Esophagus mucosa (tissue), 1 donor: ENCODE measurements at regions not wholly inside any gene's neighbourhood (a gene's known extent, or its start where the extent isn't known, plus 50 kb on each side); places are given as distances from the start of the nearest gene placed in this dataset.
"Not testable (repeated sequence)": the region's sequence is repeated elsewhere in the genome, so short reads cannot be mapped to it uniquely, and the experiment has no call there.

Source experiments
- ATAC-seq: fragments of 200-7000 bp; cut with Tn5 transposase; one replicate; pipeline ENCODE4 v1.9.1; 2020
- donor health status: DM: yes; HTN: yes; CAD: no.

DNA sequence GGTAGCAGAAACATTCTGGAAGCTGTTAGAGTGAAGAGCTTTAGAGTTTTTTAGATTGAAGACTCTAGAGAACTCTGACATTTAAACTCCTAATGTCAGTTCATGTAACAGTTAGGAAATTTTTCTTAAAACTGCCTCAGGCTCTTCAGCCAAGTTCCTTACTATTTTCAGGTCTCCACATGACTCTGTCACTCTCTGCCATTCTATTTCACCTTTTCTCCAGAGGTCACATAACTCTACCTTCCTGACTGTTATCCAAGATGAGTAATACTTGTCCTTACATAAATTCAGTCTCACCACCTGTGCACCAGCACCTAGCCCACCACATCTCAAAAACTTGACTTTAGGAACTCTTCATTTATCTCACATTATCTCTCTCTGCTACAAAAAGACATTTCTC lies 347.1 kb upstream of the CA10 start:
- ATAC-seq = no peak

DNA sequence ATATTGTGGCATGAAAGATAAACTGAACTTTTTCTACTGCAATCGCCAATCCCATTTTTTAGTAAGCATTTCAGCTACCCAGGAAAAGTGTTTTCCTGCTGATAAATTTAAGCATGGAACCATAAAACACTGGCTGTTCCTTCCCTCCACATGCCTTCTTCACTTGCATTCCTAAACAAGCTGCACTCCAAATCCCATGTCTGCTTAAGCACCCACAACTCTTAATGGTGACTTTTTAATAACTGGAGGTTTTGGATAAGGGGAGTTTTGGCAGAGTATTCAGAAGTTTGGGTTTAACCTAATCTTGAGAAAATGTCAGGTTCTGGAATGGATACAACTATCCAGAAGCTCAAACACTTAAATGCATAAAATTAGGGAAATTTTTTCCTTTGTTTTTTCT lies 345.6 kb upstream of the CA10 start:
- no peak for ATAC-seq

DNA sequence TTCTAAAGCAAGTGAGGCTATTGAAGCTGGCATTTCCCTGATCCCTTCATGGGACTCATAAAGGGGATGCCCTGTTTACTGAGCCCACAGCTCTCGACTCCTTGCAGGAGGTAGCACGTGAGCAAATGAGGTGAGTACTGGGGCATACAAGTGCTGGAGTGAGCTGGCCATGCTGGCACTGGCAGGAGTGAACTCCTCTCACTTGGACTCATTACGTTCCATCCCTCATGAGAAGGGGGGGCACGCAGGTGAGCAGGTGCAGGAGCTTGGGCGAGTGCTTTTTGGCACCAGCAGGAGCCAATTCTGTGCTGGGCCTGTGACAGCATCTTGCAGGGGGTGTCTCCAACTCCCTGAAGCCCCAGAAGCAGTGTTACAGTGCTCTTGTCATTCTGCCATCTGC lies 337.1 kb upstream of the CA10 start:
- ATAC-seq = no peak

DNA sequence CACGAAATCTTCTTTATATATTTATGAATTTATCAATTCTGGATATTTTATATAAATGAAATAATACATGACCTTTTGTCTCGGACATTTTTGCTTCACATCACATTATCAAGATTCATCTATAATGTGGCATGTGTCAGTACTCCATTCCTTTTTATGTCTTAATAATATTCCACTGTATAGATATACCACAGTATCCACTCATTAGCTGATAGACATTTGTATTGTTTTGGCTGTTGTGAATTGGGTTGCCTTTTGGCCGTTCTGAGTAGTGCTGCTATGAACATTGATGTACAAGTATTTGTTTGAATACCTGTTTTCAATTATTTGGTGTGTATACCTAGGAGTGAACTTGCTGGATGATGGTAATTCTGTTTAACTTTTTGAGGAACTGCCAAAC lies 323.8 kb upstream of the CA10 start:
- no peak for ATAC-seq

DNA sequence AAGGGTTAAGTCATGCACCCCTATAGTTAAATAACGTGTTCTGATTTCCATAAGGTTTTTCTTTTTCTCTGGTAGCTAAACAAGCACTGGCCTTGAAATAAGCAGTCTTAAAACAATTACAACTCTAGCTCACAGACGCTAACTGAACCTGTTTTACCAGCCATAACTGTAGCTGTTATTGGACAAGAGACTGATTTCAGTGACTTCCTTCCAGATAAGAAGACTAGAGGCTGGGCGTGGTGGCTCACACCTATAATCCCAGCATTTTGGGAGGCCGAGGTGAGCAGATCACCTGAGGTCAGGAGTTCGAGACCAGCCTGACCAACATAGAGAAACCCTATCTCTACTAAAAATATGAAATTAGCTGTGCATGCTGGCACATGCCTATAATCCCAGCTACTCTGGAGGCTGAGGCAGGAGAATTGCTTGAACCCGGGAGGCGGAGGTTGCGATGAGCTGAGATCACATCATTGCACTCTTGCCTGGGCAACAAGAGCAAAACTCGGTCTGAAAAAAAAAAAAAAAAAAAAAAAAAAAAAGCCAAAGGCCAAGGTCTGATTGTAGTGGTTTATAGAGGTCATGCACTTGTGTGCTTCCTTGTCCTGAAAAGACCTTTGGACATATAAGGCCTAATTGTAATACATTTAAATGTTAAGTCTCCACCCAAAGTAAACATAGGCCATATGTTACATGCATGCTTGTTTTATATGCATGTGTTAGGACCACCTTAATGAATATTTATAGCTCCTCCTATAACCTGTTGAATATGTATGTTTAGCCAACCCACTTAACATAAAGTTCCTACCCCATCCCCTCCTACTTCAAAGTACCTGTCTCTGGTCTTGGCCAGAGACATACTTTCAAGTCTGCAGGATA lies 319.5 kb upstream of the CA10 start:
- no peak for ATAC-seq

DNA sequence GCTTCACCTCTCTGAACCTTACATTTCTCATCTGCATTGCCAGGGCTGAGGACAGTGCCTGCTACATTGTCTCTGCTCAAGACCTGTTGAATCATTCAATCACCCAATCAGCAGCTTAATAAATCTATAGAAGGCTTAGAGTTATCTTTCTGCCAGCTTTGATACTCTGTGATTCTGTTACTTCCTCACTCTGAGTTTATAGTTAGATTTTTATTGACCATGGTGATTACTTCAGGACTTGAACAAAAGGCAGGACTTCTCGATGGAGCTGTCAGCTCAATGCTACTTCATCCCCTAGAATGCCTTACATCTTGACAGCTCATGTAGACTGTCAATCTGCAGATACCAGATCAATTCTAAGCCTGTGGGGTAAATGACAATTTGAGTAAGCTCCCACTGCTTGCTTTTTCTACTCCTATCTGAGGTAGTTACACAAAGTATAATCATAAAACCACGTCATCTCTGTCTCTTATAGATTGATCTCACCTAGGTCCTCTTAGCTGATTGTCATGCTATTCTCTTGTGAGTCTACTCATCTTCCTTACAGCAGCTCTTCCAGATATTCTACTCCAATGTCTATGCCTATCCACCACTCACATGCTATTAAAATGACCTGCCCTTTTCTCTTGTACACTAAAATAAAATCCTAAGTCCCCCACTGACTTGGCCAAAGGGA lies 318.3 kb upstream of the CA10 start:
- no peak for ATAC-seq

DNA sequence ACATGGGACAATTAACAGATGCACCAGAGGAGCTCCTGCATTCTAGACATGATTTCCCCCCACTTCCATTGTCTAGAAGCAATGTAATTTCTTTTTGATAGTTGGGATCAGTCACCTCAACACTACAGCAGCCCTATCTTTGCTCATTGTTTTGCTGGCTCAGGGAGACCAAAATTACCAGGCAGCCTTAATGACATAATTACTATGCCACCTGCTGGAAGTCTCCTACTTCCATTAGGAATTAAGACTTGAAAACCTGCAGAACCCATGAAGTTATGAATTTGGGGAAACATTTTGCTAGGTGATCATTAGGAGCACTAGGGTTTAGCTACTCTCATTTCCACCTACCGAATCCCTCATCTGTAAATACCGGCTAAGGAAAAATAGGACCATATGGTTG lies 312.0 kb upstream of the CA10 start:
- no peak for ATAC-seq

DNA sequence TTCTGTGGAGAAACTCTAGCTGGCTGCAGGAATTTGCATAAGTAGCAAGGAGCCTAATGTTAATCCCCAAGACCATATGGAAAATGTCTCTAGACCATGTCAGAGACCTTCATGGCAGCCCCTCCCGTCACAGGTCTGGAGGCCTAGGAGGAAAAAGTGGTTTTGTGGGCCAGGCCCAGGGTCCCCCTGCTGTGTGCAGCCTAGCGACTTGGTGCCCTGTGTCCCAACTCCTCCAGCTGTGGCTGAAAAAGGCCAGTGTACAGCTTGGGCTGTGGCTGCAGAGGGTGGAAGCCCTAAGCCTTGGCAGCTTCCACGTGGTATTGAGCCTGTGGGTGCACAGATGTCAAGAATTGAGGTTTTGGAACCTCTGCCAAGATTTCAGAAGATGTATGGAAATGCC lies 306.9 kb upstream of the CA10 start:
- no peak for ATAC-seq

DNA sequence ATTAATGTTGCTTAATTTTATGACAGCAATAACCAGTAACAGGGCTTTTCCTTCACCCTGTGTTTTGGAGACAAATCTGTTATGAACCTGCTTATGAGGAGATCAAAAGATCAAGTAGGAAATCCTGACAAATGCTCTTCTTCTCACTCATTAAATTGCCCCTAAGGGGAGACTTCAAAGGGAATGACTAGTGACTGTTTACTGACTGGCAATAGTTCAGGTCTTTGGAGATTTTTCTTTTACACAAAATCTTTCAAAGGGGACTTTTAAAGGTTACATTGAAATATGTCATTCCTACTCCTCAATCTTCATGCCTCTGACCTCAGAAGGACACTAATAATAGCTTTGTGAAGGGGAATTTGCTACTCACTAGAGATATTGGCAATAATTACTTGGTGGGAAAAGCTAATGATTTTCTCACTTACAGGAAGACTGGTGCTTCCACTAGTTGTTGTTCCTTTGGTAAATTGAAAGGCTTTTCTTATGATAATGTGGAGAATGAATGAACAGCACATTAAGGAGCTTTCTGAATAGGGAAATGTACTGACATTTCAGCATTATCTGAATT lies 292.9 kb upstream of the CA10 start:
- ATAC-seq = no peak

DNA sequence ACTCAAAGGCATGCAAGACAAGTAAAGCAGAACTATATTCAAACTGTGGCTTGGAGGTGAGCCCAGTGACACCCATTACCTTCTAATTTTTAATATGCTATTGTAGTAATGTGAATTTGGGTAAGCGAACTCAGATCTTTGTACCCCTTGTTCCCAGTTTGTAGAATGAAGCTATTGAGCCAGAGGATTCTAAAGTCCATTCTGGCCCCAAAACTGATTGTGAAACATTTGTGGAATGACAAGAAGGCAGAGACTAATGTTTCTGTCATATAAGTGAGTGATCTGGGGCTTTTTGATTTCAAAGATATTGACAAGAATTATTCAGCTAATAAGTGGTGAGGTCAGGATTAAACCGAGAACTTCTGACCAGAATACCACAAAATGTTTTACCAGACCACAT lies 283.8 kb upstream of the CA10 start:
- no peak for ATAC-seq

DNA sequence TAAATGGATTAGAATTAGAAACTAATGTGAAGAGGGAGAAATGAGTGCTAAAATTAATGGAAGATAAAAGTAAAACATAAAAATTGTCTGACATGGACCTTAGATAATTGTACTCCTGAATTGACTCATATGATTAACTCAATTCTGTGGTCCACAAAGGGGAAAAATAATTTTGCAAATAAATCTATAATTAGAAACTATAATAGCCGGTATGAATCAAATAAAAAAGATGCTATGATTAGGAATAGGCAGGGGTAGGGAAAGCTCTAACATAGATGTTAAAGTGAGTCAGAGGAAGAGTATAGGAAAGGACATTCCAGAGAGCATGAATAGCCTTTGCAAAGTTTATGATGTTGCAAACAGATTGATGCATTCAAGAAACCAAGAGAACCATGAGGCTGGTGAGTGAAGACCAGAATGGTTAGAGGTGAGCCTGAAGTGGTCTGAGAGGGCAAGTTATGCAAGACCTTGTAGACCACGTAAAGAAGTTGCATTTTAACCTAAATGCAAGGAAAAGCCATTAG lies 262.1 kb upstream of the CA10 start:
- no peak for ATAC-seq

DNA sequence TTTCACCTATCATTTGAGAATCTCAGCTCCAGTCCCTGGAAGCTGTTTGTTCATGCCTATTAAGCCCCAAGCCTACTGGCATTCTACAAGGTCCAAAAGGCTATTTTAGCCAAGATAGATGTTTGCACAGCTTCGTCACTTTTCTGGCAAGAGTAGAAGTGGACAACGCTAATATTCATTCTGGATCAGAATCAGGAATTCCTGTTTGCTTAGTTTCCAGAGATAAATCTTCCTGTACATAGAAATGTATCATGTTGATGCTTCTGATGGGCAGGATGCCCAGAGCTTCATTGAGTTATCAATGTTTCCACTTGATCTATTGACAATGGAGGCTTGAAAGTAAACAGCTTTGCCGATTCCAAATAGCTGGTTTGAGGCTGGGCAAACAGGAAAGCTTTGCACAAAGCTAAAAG lies 260.7 kb upstream of the CA10 start:
- no peak for ATAC-seq

DNA sequence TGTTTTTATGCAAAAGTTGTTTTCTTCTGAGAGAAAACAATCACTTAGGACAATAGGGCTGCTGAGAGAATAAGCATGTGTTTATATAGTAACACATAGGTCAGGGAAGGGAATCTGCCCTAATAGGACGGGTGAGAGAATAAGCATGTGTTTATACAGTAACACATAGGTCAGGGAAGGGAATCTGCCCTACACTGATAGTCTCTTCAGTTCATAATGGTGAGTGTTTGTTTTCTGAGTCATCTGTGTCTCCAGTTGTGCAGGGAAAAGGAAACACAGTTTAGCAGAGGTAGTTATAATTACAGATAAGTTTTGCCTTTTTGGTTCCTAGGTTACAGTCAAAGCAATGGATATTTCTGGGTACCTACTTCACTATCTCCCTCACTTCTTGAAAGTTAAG lies 252.3 kb upstream of the CA10 start:
- no peak for ATAC-seq

DNA sequence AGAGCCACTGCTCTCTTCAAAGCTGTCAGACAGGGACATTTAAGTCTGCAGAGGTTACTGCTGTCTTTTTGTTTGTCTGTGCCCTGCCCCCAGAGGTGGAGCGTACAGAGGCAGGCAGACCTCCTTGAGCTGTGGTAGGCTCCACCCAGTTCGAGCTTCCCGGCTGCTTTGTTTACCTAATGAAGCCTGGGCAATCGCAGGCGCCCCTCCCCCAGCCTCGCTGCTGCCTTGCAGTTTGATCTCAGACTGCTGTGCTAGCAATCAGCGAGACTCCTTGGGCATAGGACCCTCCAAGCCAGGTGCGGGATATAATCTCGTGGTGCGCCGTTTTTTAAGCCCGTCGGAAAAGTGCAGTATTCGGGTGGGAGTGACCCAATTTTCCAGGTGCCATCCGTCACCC lies 250.7 kb upstream of the CA10 start:
- ATAC-seq = not testable (repeated sequence)

DNA sequence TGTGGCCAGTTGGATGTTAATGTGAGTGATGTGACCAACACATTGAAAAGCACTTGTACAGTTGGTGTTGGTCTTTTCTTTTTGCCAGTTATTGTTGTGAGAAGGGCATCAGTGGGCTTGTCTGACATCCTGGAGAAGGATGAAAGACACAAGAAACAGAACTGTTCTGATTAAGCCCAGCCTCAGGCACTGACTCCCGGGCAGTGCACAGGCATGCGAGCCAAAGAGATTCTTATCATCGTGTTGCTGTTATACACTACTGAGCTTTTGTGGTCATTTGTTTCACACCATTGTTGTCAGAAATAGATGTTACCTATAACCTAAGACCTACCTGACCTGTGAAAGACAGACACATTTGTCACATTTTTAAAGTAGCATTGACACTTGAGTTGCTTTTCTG lies 236.8 kb upstream of the CA10 start:
- ATAC-seq = no peak

DNA sequence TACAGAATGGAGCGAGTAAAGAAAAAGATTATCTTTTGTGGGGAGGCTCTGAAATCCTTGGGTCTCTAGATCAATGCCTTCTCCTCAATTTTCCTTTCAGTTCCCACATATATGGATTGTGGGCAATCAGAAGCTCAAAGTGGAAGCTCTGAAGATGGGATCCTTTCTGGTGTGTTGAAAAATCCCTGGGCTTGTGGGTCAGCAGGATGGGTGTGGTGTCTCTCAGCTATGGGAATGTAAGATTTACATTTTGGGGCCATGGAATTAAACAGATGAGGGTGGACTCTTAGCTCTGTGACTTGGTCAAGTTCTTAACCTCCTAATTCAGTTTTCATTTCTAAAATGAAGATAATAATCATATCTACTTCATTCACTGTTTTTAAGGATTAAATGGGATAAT lies 231.9 kb upstream of the CA10 start:
- ATAC-seq = no peak

DNA sequence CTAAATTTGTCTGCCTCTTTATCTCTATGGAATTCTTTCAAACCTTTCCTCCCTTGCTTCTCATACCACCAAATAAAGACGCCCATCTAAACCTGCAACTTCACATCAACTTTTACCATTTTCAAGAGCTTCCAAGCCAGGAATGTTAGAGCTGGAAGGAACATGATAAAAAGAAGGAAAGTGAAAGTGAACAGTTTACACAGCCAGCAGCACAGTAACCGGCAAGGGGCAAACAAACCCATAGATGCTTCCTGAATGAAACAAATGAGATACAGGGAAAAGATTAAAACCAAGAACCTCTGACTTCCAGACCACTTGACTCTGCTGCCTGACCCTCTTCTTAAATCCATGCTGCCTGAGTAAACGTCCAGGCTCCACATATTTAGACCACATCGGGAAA lies 231.1 kb upstream of the CA10 start:
- no peak for ATAC-seq

DNA sequence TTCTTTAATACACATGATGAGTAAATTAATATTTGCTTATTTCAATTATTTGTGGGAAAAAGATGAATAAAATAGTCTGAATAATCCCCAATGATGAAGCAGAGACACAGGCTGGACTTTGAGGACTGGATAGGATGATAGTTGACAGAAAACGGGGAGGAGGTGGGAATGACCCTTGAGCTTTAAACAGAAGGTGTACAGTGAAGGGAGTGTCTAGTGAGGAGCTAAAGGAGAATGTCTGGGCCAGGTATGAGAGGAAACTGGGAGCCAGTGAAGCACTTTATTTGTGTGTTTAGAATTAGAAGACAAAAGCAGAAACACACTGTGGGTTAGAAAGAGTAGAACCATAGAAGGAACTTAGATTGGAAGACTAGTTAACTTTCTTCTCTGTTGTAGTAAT lies 230.4 kb upstream of the CA10 start:
- ATAC-seq = no peak

DNA sequence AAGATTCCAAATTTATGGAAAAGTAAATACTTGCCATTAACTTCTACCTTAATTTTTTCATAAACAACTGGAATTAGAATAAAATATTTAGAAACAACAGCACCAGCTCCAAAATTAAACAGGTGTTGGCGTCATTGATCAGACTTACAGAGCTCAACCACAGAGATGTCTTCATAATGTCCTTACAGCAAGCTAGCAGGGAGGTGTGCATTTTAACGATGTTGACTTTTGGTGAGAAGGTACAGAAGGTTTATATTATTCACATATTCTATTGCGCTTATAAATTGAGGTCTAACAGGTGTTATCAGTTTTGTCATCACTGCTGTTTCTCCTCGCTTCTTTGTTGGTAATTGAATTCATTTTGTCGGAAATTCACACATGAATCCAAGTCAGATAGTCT lies 226.2 kb upstream of the CA10 start:
- ATAC-seq = no peak

DNA sequence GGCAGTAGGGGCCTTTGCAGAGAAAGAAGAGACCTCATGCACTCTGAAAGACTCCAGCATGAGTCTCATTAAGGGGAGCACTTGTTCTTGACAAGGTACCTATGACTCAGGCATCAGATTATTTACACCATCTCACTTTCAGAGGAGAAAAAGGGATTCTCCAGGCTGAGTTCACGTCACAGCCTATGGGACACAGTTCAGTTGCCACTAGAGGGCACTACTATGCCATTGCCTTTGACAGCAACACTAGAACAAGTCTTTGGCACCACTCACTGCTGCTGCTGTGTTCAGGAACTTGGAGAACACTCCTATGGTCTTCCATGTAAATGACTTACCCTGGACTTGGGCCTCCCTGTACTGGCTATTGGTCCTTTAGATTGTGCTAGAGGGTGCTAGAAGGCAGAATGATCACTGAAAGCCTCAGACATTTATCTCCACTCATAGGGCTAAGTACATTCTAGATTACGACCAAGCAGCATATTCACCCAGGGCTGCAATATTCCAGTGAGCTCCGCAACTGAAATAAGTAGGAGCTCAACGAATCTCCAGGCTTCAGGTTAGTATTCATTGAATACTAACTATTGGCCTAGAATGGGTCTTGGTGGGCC lies 225.1 kb upstream of the CA10 start:
- ATAC-seq = peak; percentile 71

DNA sequence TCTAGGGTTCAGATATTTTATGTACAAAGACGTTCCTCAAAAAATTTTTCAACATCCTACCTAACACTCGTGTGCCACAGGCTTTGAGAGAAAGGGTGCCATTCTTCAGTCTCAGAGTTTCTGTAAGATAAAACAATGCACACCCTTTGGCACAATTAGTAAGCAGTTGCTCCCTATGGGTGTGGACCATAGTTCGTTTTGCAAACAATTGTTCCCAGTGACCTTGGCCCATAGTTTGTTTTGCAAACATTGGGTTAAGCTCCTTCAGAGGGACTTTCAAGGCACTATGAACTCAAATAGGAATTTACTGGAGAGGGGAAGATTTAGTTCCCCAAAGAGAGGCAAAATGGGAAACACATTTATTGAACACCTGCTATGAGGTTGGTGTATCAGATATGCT lies 220.3 kb upstream of the CA10 start:
- no peak for ATAC-seq

DNA sequence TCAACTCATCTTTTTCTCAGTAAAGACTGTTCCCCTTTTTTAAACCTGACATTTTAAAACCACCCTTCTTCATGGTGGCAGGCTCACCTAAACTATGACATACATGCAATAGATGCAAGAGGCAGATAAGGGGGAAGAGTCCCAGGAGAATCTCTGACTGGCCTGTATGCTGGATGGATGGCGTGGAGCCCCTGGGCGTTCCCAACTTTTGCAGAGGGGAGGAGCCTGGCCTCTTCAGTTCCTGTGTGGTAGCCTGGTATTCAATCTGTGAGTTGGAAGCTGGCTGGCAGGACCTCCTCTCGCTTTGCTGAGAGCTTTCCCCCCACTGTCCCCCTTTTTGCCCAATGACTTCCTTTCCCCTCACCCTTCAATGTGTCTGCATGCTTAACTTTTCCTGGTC lies 217.6 kb upstream of the CA10 start:
- no peak for ATAC-seq

DNA sequence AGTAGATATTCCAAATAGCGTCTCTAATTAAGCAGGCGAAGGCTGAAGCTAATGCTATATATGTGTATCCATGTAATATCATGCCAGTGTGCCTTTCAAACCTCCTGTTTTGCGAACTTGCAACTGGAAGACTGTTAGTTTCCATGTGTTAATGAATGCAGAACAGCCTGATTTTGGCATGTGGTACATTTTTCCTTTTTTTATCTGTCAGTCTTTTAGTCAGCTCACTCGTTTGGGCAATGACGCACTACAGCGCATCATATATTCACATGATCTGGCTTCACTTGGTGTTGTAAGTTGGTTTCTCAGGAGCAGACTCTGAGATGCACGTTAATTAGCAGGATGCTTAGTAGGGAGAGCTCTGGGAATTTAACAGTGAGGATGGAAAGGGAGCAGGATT lies 210.4 kb upstream of the CA10 start:
- ATAC-seq = no peak
